ENCODE measurements at regions not wholly inside any gene's neighbourhood (a gene's known extent, or its start where the extent isn't known, plus 50 kb on each side); places are given as distances from the start of the nearest gene placed in this dataset.

DNA sequence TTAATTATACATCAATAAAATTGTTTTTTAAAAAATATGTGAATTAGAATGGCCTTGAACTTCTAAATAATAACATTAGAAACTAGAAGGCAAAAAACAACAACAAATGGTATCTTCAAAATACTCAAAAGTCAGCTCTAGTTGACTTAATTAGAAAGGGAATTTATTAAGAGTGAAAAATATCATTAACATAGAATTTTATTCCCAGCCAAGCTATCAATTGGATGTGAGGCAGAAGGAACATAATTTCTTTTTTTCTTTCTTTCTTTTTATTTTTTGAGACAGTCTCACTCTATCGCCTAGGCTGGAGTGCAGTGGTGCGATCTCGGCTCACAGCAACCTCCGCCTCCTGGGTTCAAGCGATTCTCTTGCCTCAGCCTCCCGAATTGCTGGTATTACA is 51.2 kb upstream of the CAPZB start:
- TF ChIP-seq CTCF (conservative IDR thresholded peaks at IDR 0.05; ENCODE audit: low read length): no peak
- TF ChIP-seq EZH2phosphoT487 (IDR thresholded peaks at IDR 0.05; ENCODE audit: borderline replicate concordance): no peak

Measured in Loucy (cell line).